Keratinocyte (primary cell): ENCODE measurements at regions not wholly inside any gene's neighbourhood (a gene's known extent, or its start where the extent isn't known, plus 50 kb on each side); places are given as distances from the start of the nearest gene placed in this dataset.
"Not testable (repeated sequence)": the region's sequence is repeated elsewhere in the genome, so short reads cannot be mapped to it uniquely, and the experiment has no call there.

Experiments used
- DNase-seq: peaks from one replicate; pipeline ENCODE4 v3.0.0-alpha.2; 2011; ENCODE audit warnings: low read depth, missing footprints, low spot score
- FAIRE-seq: peaks from 2 replicates; lab custom pipeline; 2011; peaks lifted over from hg19 to GRCh38; lab: Jason Lieb, UNC
- H2AFZ ChIP-seq: 2 replicates; pipeline ENCODE4 v1.6.0; 2012; ENCODE audit warnings: low read length, control low read depth, inconsistent platforms; ENCODE audit not compliant: control insufficient read depth
- H3K27ac ChIP-seq: 2 replicates; pipeline ENCODE4 v1.5.1; 2011; ENCODE audit warnings: low read length; ENCODE audit not compliant: control insufficient read depth, insufficient read depth
- H3K27me3 ChIP-seq: 3 replicates; pipeline ENCODE4 v1.6.0; 2011; ENCODE audit warnings: low read length; ENCODE audit not compliant: control insufficient read depth, insufficient read depth; ENCODE audit errors: extremely low read depth
- H3K36me3 ChIP-seq, 2 experiments: 2 replicates in 1 of 2; 3 replicates in 1 of 2; pipeline ENCODE4 v1.5.1; 2011; ENCODE audit warnings: low read length in 2 of 2, mild to moderate bottlenecking in 1 of 2; ENCODE audit not compliant: control insufficient read depth in 2 of 2, insufficient read depth in 2 of 2; ENCODE audit errors: extremely low read depth in 1 of 2
- H3K4me1 ChIP-seq: 3 replicates; pipeline ENCODE4 v1.5.1; 2011; ENCODE audit warnings: low read length; ENCODE audit not compliant: control insufficient read depth, insufficient read depth; ENCODE audit errors: extremely low read depth
- H3K4me2 ChIP-seq: 3 replicates; pipeline ENCODE4 v1.6.0; 2011; ENCODE audit warnings: low read depth, low read length; ENCODE audit not compliant: control insufficient read depth, insufficient read depth; ENCODE audit errors: extremely low read depth
- H3K4me3 ChIP-seq, 3 experiments: fragments of 200-600 bp in 1 of 3; sonication (generic) in 1 of 3; 2 replicates in 2 of 3; 3 replicates in 1 of 3; pipeline ENCODE4 v1.5.1; 2011 to 2016; ENCODE audit warnings: low read length in 3 of 3, mild to moderate bottlenecking in 3 of 3, control low read depth in 2 of 3, inconsistent platforms in 1 of 3, low read depth in 1 of 3, mixed read lengths in 1 of 3, mixed run types in 1 of 3, moderate library complexity in 1 of 3; ENCODE audit not compliant: control insufficient read depth in 2 of 3, insufficient read depth in 2 of 3; ENCODE audit errors: extremely low read depth in 1 of 3
- H3K79me2 ChIP-seq: 2 replicates; pipeline ENCODE4 v1.6.0; 2012; ENCODE audit warnings: low read length; ENCODE audit not compliant: control insufficient read depth, insufficient read depth
- H3K9ac ChIP-seq: 3 replicates; pipeline ENCODE4 v1.6.0; 2011; ENCODE audit warnings: low read length; ENCODE audit not compliant: control insufficient read depth, insufficient read depth; ENCODE audit errors: extremely low read depth
- H3K9me1 ChIP-seq: 3 replicates; pipeline ENCODE4 v1.6.0; 2011; ENCODE audit warnings: low read length; ENCODE audit not compliant: control insufficient read depth, insufficient read depth; ENCODE audit errors: extremely low read depth
- H3K9me3 ChIP-seq: 2 replicates; pipeline ENCODE4 v1.5.1; 2012; ENCODE audit warnings: low read depth, low read length; ENCODE audit not compliant: control insufficient read depth
- H4K20me1 ChIP-seq: 3 replicates; pipeline ENCODE4 v1.6.0; 2011; ENCODE audit warnings: low read length; ENCODE audit not compliant: control insufficient read depth, insufficient read depth; ENCODE audit errors: extremely low read depth
- dilution Hi-C: fragments of 300-500 bp; cut with MboI; formaldehyde crosslinking; loops from one replicate; pipeline ENCODE4 v1.7.0; 2020; ENCODE audit warnings: low sequenced_read_pairs; ENCODE audit not compliant: extremely low pct_ligation_motif_present

- H3K36me3 ChIP-seq, H3K4me2 ChIP-seq, H3K4me3 ChIP-seq, FAIRE-seq, H2AFZ ChIP-seq, H3K27ac ChIP-seq, H3K9me1 ChIP-seq, H3K9ac ChIP-seq, DNase-seq, dilution Hi-C loops, H3K27me3 ChIP-seq, H4K20me1 ChIP-seq, H3K4me1 ChIP-seq, H3K79me2 ChIP-seq: not testable (repeated sequence)
- H3K9me3 ChIP-seq = peaks cover 61% of the 10 kb centered on the region
Measured at GRCh38 chr4:49150351-49151083, 164.4 kb downstream of the CWH43 start.

- H3K9me3 ChIP-seq = peaks cover 52% of the 10 kb centered on the region
- H3K27me3 ChIP-seq, H3K27ac ChIP-seq, H3K4me3 ChIP-seq, dilution Hi-C loops, H3K79me2 ChIP-seq, H3K9me1 ChIP-seq, H2AFZ ChIP-seq, FAIRE-seq, H3K9ac ChIP-seq, H3K4me1 ChIP-seq, H3K4me2 ChIP-seq, DNase-seq, H3K36me3 ChIP-seq, H4K20me1 ChIP-seq: not testable (repeated sequence)
Measured at GRCh38 chr4:49153011-49153410, 166.9 kb downstream of the CWH43 start.

GRCh38 chr4:49154308-49155103 lies 168.4 kb downstream of the CWH43 start:
- FAIRE-seq, H3K9ac ChIP-seq, H2AFZ ChIP-seq, H3K9me1 ChIP-seq, DNase-seq, H3K4me1 ChIP-seq, H3K27ac ChIP-seq, H4K20me1 ChIP-seq, H3K36me3 ChIP-seq, H3K79me2 ChIP-seq, H3K27me3 ChIP-seq, H3K4me2 ChIP-seq, H3K4me3 ChIP-seq, dilution Hi-C loops: not testable (repeated sequence)
- H3K9me3 ChIP-seq = peaks cover 41% of the 10 kb centered on the region

- FAIRE-seq, H3K4me2 ChIP-seq, H3K4me1 ChIP-seq, H2AFZ ChIP-seq, H3K79me2 ChIP-seq, H4K20me1 ChIP-seq, H3K9ac ChIP-seq, H3K9me1 ChIP-seq, H3K4me3 ChIP-seq, H3K27ac ChIP-seq, H3K27me3 ChIP-seq, dilution Hi-C loops, H3K36me3 ChIP-seq, DNase-seq: not testable (repeated sequence)
- H3K9me3 ChIP-seq = peaks cover 36% of the 10 kb centered on the region
Measured at GRCh38 chr4:49155270-49155669, 169.2 kb downstream of the CWH43 start.

- H2AFZ ChIP-seq, H3K9me1 ChIP-seq, H3K79me2 ChIP-seq, H3K4me1 ChIP-seq, H3K4me2 ChIP-seq, H3K4me3 ChIP-seq, H3K9ac ChIP-seq, H3K27me3 ChIP-seq, H3K27ac ChIP-seq, H4K20me1 ChIP-seq, dilution Hi-C loops, H3K36me3 ChIP-seq, FAIRE-seq, DNase-seq: not testable (repeated sequence)
- peaks cover 25% of the 10 kb centered on the region for H3K9me3 ChIP-seq
Measured at GRCh38 chr4:49156309-49156708, 170.2 kb downstream of the CWH43 start.
